ENCODE measurements at regions not wholly inside any gene's neighbourhood (a gene's known extent, or its start where the extent isn't known, plus 50 kb on each side); places are given as distances from the start of the nearest gene placed in this dataset.

DNA sequence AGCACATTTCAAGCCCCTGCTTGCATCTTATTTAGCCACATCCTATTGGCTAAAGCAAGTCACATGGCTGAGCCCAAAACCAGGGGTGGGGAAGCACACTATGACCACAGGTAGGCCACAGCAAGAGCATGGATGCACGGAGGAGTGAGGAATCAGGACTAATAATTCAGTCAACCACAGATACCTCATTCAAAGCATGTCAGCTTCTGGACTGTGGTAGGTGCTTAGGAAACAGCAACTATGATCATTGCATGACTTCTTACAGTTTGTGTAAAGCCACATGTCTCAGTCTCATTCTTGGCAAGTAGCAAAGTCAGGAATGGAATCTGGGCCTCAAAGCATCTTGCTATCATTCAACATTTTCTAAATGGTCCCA, 79.0 kb upstream of the EMX2 start:
- no peak for TF ChIP-seq EZH2phosphoT487 (IDR thresholded peaks at IDR 0.05; ENCODE audit: borderline replicate concordance)
- TF ChIP-seq, protein P1, sequence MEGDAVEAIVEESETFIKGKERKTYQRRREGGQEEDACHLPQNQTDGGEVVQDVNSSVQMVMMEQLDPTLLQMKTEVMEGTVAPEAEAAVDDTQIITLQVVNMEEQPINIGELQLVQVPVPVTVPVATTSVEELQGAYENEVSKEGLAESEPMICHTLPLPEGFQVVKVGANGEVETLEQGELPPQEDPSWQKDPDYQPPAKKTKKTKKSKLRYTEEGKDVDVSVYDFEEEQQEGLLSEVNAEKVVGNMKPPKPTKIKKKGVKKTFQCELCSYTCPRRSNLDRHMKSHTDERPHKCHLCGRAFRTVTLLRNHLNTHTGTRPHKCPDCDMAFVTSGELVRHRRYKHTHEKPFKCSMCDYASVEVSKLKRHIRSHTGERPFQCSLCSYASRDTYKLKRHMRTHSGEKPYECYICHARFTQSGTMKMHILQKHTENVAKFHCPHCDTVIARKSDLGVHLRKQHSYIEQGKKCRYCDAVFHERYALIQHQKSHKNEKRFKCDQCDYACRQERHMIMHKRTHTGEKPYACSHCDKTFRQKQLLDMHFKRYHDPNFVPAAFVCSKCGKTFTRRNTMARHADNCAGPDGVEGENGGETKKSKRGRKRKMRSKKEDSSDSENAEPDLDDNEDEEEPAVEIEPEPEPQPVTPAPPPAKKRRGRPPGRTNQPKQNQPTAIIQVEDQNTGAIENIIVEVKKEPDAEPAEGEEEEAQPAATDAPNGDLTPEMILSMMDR (conservative IDR thresholded peaks at IDR 0.05; ENCODE audit: low read length): no peak

Measured in Loucy (cell line).